SIG-M5 treated with dmso at 0.1 percent for 504 hours (cell line): ENCODE measurements at regions not wholly inside any gene's neighbourhood (a gene's known extent, or its start where the extent isn't known, plus 50 kb on each side); places are given as distances from the start of the nearest gene placed in this dataset.

Source experiments
- DNase-seq: peaks from one replicate; lab custom pipeline; 2025; ENCODE audit not compliant: unreplicated experiment; lab: John Stamatoyannopoulos, UW

DNA sequence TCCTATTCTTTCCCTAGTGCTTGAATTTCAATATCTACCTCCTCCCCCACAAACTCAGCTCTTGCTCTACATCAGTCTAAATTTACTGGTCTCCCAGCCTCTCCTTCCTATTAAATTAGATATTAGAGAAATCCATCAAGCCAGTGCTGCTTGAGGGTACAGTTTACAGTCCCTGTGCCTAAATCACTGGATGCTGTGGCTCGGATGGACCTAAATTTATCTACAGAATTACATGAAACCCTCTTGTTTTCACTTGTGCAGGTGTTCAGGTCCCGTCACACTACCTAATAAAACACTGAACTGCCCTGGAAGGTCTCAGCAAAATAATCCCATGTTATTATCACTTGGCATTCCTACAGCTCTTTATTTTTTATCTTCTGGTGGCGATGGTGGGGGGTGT is 134.7 kb upstream of the E2F8 start:
- DNase-seq, result no peak

DNA sequence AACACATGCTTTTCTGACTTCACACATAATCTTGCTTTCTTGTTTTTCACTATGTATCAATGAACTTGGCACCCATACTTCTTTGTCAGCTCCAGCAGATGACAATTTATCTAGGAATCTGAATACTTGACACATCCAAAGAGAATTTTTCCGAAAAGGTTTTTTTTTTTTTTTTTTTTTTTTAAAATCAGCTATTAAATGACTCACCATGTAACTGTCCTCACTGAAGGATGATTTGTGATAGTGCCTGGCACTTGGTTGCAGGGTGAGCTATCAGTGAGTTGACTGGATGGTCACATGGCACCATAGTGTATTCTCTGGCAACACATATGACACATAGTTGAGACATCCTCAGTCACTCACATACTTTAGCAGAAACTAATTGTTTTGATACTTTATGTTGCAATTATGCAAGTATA is 133.4 kb upstream of the E2F8 start:
- DNase-seq, result no peak

DNA sequence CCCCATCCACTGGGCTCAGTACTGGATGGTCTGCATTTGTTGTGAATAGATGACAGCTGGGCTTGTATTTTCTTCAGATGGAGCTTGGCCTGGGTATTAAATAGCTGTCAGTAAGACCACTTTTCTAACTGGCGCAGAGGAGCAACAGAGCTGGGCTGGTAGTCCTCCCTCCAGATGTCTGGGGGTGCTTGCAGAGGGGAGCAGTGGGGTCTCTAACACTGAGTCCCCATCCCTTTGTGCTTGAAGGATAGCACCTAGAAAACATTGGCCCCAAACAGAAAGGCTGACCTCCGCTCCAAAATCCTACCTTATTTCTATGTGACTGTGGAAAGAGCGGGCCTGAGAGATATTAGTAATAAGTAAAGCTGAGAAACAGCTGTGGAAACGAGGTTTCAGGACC is 131.6 kb upstream of the E2F8 start:
- no peak for DNase-seq

DNA sequence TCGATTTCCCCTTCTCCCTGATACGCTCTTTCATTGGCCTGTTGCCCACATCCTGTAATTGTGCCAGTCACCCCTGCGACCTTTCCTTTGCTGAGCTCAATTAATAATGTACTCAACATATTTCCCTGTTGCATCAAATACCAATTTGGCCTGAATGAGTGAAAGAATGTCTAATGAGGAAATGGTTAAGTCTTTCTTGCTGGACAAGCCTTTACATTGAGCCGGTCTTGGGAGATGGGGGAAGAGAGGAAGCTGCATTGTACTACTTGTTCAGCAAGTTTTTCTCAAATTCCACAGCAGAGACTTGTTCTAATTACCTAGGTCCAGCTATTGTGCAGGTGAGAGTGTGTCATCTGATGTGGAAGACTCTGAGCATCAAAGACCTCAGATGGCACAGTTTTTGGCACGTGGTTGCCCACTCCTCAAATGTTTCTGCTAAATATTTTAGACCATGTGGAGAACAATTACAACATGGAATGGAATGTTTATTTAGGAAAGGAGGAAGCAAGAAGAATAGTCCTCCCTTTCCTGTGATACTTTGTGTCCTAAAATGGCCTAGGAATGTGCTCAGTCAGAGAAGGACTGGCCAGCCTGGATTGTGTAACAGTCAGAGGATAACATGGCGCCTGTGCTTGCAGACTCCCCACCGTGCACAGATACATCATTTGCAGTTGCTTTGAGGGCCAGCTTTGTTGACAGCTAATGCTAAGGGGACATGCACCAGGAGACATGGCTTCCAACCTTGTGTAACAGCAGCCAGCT is 129.5 kb upstream of the E2F8 start:
- DNase-seq, result peak; percentile 23

DNA sequence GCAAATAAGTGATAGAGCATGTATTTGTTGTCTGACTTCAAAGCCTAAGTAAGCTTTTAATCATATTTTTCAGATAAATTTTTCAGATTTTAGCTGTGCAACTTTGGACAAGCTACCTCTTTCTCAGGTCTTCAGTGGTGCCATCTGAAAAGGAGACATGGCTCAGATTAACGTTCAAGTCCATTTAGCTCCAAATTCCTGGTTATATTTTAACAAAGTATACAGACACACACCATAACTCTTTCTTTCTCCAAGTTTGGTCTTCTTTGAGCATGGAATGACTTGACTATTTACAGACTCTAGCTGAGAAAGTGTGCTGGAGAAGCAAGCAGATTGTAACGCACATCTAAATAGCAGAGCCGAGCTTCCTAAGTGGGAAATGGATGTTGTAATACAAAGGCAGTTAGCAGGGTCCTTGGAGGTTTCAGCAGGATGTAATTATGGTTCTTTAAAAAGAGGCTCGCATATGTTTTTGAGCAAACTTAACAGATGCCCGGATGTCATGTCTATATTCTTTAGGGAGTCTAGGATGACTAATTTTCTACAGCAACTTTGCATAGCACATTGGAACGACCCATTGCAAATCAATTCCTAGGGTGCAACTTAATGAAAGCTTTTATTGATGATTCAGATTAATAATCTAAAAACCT is 128.1 kb upstream of the E2F8 start:
- no peak for DNase-seq

DNA sequence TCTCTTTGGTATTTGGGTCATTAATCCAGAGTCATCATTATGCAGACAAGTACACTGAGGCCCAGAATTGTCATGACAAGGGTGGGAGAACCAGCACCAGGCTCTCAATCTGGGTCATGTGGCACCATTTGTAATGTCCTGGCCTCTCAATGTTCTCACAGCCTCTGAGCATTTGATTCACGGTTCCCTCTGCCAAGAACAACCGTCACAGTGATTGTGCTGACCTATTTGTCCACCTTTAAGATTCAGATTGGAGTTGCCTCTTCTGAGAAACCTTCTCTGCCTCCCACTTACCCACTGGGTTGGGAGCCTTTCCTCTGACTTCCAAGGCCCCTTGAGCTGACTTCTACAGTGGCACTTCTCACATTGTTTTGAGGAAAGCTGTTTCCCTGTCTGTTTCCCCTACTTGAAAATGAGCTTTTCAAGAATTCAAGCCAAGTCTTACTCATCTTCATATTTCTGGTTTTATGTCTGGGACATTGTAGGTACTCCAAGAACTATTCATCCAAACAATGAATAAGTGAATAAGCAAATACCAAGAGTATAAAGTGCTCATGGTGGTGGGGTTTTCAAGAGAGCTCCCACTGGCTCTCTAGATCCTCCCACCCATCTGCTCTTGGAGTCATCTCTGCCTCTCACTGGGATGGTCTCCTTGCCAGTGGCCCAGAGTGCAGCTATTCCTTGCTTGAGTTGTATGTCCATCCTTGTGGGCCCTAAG is 126.4 kb upstream of the E2F8 start:
- DNase-seq, result no peak

DNA sequence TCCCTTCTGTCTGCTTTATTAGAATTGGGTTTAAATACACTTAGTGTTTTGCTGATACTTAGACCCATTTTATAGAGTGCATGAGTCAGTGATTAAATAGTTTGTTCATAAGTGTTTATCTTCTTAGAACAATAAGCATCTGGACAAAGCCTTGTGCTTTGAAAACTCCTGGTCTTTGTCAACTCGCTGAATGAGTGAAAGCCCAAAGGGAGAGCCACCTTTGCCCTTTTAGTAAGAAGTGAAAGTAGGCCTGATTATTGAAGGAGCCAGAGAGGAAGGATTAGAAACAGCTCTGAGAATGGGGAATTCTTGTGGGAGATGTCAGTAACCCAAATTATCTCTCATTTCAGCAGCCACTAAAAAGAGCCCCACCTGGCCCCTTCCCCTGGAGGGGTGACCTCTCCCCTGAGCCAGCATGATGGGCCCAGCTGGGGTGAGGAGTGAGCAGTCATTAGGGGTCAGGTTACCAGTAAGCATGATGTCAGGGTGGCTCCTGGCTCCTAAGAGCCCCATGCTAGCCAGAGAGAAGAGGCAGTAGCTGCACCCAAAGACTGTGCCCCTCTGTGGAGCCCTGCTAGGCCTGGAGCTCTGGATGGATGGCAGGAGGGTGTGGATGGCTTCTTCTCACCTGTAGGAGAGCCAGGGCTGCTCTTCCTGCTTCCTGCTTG is 125.1 kb upstream of the E2F8 start:
- no peak for DNase-seq

DNA sequence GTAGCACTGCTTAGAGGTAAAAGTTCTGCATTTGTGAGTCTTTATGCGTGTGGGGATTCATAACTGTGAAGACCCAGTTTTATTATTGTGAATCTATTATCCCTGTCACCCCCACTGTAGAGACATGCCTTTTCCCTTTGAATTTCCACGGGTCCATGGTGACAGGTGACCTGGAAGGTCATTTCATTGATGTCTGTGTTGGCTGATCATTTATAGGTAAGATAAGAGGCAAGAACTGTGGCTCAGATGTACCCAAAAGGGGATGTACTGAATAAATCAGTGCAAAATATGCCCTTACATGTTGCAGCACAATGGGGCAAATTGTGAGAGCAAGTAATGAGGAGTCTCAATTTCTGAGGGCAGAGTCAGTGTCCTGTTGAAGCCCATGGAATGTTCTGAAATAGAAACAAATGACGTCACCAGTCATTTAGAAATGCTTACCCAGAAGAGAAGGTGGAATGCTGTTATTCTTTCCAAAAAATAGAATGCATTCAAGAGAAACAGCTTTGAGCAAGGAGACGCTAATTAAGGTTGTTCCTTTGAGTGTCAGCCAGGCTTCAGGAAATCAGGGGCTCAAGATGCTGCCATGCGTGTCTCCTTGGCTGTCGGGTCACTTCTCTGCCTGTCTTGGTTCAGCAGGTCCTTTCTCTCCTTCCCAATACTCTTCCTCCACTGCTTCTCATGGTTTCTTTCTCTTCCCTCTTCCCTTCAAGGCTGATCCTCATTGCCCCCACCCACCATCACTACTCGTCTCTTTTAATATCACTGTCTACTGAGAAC is 118.7 kb upstream of the E2F8 start:
- no peak for DNase-seq

DNA sequence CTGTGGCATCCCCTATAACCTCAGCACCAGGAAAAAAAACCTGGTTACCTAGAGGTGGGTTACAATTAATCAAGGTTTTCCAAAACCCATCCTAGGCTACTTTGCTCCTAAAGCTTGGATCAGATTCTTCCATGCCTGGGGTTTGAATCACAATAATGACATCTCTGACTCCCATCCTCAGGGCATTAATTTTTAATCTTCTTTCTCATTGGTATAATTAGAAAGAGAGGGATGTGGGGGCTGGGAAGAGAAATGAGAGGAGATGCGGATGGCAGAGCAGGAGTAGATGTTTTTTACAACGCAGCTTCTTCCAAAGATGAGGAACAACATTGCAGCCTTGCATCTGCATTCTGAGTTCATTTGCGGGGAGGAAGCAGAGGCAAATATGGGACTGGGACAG is 117.2 kb upstream of the E2F8 start:
- DNase-seq, result no peak

DNA sequence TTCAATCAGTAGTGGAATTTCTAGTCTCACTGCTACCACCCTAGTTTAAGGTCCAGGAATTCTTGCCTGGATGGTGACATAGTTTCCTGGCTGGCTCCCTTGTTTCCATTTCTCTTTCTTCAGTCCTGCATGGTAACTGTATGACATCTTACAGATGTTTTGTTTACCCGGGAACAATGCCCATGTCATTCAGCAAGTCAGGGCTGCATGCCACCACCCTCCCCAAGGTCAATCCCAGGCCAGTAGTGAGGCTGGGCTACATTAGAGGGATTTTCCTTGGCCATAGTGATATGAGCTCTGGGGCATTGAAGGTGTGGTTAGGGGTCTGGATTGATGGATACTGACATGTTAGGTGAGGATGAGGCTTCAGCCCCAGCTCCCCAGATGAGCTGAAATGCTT is 114.9 kb upstream of the E2F8 start:
- DNase-seq, result no peak

DNA sequence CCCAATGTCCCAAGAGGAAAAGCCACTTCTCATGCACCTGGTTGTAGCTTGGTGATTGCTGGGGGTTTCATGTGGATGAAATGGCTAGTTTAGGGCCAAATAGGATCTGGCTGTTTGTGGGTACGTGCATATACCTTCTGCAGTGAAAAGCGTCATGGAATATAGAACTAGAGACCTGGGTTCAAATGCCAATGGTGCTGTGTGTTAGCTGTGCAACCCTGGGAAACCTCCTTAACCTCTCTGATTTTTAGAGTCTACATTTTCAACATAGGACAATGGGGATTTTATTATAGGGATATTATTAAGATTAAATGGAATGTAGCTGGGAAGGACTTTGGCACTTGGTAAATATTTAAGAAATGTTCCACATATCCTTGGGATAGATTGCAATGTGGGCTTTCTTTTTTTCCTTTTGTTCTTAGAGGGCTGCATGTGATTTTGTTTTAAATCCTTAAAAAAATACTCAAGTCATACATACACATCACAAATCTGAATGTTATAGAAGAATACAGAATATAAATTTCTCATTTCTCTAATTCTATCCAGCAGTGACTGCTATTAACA is 112.6 kb upstream of the E2F8 start:
- no peak for DNase-seq

DNA sequence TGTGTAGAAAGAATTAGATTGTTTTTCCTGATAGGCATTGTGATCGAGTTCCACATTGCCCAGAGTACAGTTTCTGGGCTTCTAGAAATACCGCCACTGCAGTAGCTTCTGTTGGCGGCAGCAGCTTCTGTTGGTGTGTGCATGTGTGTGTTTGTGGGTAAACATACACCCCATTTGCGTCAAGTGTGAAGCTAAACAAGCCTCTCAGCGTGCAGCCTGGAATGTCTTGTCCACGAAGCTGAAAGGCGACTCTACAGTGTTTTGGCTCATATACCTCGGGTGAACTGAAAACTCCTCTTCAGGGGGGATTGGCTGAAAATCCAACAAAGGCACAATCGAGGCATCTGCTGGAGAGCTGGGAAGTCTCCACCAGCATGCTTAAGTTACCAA is 112.0 kb upstream of the E2F8 start:
- DNase-seq, result no peak

DNA sequence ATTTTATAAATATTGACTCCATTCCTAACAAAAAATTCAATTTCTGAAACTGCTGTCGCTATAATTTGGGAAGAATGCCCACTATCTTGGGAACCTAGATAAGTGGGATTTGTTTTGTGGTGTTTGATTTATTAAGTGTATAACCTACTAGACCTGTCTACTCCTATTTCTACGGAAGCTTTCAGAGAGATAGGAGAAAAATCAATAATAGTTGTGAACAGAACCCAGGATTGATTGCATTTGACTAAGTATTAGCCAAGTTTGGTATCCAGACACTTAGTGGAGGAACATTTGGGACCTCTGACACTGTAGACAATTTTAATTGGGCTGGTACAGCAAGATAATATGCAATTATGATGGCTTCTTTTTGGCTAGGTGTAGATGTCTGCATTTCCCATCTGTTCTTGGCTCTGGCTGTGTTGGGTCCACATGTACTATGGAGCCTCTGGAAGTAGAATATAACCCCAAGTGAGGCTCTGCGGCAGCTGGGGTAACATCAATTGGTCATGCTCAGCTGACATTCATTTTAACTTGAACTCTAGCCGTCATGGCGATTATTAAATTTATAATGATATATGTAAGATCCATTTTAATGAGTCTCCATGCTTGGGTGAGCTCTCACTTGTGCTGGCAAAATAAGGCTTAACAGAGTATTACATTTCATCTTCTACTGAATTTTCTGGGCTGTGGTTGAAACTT is 111.5 kb upstream of the E2F8 start:
- no peak for DNase-seq

DNA sequence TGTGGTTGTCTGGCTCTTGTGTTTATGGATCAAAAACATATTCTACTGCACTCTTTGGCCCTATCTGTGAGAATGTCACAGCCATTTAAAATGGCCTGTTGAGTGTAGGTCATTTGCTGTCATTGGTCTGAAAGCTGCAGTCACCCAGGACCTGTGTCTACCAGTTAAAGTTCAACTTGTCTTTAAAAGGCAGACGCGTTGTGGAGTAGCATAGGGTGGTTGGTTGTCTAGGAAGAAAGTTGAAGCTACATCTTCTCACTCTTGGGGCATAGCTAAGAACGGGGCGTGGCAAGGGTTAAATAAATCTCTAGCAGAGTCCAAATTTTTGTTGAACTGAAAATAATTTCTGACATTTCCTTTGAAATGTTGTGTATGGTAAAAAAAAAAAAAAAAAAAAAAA is 110.7 kb upstream of the E2F8 start:
- no peak for DNase-seq

DNA sequence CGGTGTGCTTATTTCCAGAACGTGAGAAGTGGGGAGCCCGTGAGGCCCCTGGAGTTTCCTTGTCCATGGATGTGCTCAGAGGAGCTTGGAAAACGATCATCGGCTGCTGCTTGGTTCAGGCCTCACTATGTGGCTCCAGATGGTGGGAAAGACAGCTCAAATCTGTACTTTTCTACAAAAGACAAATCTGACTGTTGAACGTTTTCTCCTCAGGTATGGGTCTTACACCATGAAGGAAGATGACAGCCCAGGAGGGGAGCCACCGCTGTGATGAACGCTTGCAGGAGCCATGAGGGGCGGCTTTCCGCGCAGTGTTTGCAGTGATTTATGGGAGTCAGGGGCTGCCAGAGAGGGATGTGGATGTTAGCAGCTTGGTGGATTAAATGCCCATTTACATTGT is 109.4 kb upstream of the E2F8 start:
- DNase-seq, result no peak

DNA sequence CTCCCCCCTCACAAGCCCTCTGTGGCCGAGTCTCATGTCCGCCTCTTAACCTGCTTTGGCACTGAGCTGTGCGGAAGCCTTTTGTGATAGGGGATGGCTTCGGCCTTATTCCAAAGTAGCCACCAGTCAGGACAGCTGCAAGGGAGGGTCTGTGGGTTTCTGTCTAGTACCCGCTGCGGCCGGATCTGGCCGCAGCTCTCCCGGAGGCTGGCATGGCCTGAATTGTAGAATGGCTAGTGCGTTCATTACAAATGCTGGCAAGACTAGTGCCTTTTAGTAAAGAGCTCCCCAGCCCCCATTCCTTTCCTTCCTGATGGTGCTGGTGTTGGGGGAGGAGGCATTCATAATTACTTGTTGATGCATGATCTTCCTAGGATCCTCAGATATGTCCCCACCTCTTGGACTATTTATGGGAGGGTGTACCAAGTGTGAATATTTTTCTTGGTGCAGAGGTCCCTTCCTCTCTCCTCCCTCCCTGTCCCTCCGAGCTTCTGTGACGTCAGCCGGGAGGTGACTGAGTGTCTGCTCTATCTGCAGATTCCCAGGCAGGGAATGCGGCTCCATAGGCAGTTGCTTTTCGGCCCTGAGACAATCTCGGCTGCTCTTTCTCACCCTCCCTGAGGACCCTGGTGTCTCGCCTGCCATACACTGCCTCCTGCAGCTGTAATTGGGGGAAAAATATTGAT is 108.7 kb upstream of the E2F8 start:
- no peak for DNase-seq

DNA sequence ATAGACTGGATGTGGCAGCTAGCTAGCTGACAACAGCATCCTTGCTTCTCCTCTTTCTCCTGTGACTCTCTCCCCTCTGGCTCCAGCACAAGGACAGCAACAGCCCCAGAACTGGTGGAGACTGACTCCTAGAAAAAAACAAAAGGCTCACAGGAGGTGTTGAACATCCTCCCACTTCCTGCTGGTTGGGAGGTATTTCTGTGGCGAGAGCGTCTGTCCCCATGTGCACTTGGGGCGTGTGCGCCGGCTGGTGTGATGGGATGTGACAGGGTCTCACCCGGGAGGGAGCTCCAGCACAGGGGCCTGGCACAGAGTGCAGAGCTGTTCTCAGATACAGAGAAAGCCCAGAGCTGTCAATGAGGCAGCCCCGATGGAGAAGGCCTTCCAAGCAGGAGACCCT is 107.2 kb upstream of the E2F8 start:
- no peak for DNase-seq

DNA sequence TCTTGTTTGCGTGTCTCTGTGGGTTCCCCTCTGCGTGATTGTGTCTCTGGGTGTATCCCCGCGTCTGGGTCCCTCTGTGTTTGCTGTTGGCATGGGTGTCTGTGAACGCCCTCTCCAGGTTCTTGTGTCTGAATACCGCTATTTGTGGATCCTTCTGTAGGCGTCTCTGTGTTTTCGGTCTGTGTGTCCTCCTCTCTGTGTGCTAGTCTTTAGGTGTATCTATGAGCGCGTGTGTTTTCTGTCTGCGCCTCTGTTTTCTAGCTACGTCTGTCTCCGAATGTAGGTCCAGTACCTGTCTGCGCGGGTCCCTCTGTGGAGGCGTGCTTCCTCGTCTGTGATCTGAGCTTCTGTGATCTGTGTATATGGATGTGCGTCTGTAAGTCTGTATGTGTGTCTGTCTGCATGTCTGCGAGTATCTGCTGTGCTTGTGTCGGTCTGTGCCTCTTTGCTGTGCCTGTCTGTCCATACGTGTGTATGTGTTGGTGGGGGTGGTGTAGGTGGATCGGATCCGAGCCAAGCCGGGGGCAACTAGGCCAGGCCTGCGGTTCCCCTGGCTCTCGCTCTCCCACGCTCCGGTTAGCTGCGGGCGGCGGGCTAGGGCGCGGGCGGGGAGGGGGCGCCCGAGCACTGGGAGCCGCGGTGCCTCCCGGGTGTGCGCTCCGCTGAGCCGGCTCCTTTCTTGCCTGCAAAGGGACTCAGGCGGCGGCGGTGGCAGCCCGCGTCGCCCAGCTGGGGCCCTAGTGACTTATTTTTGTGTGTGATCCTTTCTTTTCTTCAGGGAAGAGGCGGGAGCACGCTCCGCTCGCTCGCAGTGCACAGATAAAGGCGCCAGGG is 105.3 kb upstream of the E2F8 start:
- no peak for DNase-seq

DNA sequence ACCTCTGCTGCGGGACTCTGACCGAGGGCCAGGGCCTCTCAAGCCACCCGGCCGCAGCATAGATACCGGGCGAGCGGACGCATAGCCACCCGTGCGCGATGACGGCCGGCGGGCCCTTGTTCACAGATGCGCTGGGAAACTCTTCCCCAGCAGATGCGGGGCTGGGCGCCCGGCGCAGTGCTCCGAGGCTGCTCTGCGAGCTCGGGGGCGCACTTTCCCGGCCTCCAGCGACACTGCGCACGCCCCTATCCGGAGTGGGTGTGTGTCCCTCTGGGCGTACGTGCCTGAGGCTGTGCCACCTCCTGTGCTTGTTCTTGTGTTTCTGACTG is 104.7 kb upstream of the E2F8 start:
- DNase-seq, result no peak
